Suprapubic skin (tissue), 4 donors: ENCODE measurements at regions not wholly inside any gene's neighbourhood (a gene's known extent, or its start where the extent isn't known, plus 50 kb on each side); places are given as distances from the start of the nearest gene placed in this dataset.

Experiments used
- DNase-seq, 2 donors: peaks; one replicate each; pipeline ENCODE4 v3.0.0-alpha.2; 2019; ENCODE audit warnings: low spot score in 2 of 2
- H3K27ac ChIP-seq: fragments of 200-600 bp; sonication (generic); one replicate; pipeline ENCODE4 v1.5.1; 2019
- H3K27me3 ChIP-seq: fragments of 200-600 bp; sonication (generic); one replicate; pipeline ENCODE4 v1.5.1; 2019
- H3K36me3 ChIP-seq: fragments of 200-600 bp; sonication (generic); one replicate; pipeline ENCODE4 v1.5.1; 2019
- H3K4me1 ChIP-seq: fragments of 200-600 bp; sonication (generic); one replicate; pipeline ENCODE4 v1.5.1; 2019
- H3K4me3 ChIP-seq: fragments of 200-600 bp; sonication (generic); one replicate; pipeline ENCODE4 v1.5.1; 2019; ENCODE audit warnings: mild to moderate bottlenecking
- H3K9me3 ChIP-seq: fragments of 200-600 bp; sonication (generic); one replicate; pipeline ENCODE4 v1.5.1; 2019
- EP300 ChIP-seq: sonication (generic); formaldehyde crosslinking; IDR thresholded peaks from one replicate; pipeline ENCODE4 v1.6.1; 2017; ENCODE audit warnings: antibody characterized with exemption
- POLR2A ChIP-seq, 2 donors: fragments of 450-650 bp; IDR thresholded peaks; one replicate each; pipeline ENCODE4 v1.6.1; 2017; ENCODE audit warnings: antibody characterized with exemption in 2 of 2, mild to moderate bottlenecking in 2 of 2, moderate library complexity in 2 of 2
- POLR2AphosphoS5 ChIP-seq, 3 donors: sonication (generic); formaldehyde crosslinking; IDR thresholded peaks; one replicate each; pipeline ENCODE4 v1.6.1; 2017; ENCODE audit warnings: antibody characterized with exemption in 3 of 3
- WGBS: methylation state at CpG from one replicate; pipeline ENCODE4 v1.1.5; 2018; 5-methylcytosine and 5-hydroxymethylcytosine counted together
- TF ChIP-seq, protein P1 (sequence below), 2 donors: fragments of 200-600 bp in 1 of 2; fragments of 450-650 bp in 1 of 2; sonication (generic) in 1 of 2; IDR thresholded peaks; one replicate each; pipeline ENCODE4 v1.5.1; 2016 to 2019; ENCODE audit warnings: antibody characterized with exemption in 2 of 2, mild to moderate bottlenecking in 1 of 2, moderate library complexity in 1 of 2

DNA sequence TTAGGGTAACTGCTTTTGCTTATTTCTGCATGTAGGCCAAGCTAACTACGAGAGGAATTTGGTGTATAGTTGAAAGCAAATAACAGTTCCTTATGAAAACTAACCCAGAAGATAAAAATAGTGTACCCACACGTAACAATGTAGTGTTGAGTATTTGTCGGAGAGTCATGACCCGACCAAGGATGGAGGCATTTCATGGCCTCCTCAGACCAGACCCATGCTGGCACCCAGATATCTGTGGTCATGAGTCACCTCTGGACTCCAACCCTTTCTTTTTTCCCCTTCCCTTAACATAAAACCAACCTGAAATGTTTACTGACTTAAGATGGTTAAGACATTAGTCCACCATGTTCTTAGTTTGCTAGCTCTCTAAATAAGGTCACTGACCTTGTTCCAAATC is 318.7 kb downstream of the NOL4 start:
- WGBS: 84% methylated on average over 4 of the region's 4 CpGs
- Histone ChIP-seq H3K4me1 (no peaks in the 10 kb centered on the region), H3K4me3 (no peak overlapping the region), H3K27ac (no peak overlapping the region), H3K27me3 (no peaks in the 10 kb centered on the region), H3K36me3 (no peaks in the 10 kb centered on the region), H3K9me3 (no peaks in the 10 kb centered on the region)
- DNase-seq: no peak
- TF ChIP-seq EP300 (no peak), POLR2AphosphoS5 (IDR thresholded peaks at IDR 0.05) (no peak), POLR2A (IDR thresholded peaks at IDR 0.05) (no peak)
- TF ChIP-seq, protein P1, sequence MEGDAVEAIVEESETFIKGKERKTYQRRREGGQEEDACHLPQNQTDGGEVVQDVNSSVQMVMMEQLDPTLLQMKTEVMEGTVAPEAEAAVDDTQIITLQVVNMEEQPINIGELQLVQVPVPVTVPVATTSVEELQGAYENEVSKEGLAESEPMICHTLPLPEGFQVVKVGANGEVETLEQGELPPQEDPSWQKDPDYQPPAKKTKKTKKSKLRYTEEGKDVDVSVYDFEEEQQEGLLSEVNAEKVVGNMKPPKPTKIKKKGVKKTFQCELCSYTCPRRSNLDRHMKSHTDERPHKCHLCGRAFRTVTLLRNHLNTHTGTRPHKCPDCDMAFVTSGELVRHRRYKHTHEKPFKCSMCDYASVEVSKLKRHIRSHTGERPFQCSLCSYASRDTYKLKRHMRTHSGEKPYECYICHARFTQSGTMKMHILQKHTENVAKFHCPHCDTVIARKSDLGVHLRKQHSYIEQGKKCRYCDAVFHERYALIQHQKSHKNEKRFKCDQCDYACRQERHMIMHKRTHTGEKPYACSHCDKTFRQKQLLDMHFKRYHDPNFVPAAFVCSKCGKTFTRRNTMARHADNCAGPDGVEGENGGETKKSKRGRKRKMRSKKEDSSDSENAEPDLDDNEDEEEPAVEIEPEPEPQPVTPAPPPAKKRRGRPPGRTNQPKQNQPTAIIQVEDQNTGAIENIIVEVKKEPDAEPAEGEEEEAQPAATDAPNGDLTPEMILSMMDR (IDR thresholded peaks at IDR 0.05): no peak

DNA sequence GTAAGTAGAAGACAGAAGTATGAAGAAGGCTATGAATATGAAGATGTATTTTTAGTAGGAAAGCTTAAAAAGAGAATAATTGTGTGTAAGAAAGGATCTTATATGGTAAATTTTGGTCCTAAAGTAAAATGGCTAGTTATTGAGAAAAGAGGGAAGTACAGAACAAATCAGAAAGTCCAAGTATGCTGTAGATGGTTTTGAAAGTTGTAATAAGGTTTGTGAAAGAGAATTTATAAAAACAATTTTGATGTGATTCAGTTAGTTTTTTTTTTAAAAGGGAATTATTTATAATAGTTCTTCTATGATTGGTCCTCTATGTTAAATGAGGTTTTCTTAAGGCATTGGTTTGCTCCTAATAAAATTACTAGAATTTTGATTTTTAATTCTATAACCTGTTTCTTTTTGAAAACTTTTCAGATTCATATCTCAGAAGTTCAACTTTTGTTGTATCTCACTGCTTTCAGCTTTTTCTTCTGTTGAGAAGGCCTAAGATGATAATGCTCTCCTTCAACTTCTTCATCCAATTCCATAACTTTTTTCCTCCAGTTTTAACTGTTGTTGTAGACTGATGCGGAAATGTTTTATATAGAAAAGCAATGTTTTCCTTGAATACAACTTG is 322.7 kb downstream of the NOL4 start:
- H3K27ac ChIP-seq: no peak overlapping the region
- no peaks in the 10 kb centered on the region for H3K27me3 ChIP-seq
- WGBS: 94% methylated on average over 1 of the region's 1 CpG
- no peak for DNase-seq
- no peaks in the 10 kb centered on the region for H3K36me3 ChIP-seq
- H3K9me3 ChIP-seq: no peaks in the 10 kb centered on the region
- TF ChIP-seq, protein P1 (IDR thresholded peaks at IDR 0.05): no peak
- no peak for TF ChIP-seq POLR2A (IDR thresholded peaks at IDR 0.05)
- no peak for TF ChIP-seq EP300
- no peak for TF ChIP-seq POLR2AphosphoS5 (IDR thresholded peaks at IDR 0.05)
- no peak overlapping the region for H3K4me3 ChIP-seq
- H3K4me1 ChIP-seq: no peaks in the 10 kb centered on the region

DNA sequence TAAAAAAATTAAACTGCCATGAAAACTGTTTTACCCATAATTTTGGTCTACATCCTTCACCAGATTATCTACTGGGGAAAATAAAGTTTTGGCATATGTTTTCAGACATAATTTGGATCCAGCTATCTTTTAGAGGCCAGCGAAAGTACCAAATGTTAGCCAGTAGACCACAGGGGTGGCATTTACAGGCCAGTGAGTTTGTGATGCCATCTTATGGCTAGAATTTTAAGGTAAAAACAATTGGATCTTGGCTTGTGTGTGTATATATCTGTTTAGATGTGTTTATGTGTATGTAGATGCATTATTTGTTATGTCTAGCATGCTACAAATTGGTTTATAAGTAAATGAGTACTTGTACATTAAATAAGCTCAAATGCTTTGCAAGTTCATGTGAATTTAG is 322.6 kb downstream of the ASXL3 start:
- Histone ChIP-seq H3K4me3 (no peak overlapping the region), H3K4me1 (no peaks in the 10 kb centered on the region), H3K36me3 (no peaks in the 10 kb centered on the region), H3K9me3 (no peaks in the 10 kb centered on the region), H3K27ac (no peak overlapping the region), H3K27me3 (no peaks in the 10 kb centered on the region)
- no peak for DNase-seq
- TF ChIP-seq, protein P1 (IDR thresholded peaks at IDR 0.05): no peak
- TF ChIP-seq POLR2AphosphoS5 (IDR thresholded peaks at IDR 0.05) (no peak), POLR2A (IDR thresholded peaks at IDR 0.05) (no peak), EP300 (no peak)
- 100% methylated on average over 1 of the region's 1 CpG for WGBS

DNA sequence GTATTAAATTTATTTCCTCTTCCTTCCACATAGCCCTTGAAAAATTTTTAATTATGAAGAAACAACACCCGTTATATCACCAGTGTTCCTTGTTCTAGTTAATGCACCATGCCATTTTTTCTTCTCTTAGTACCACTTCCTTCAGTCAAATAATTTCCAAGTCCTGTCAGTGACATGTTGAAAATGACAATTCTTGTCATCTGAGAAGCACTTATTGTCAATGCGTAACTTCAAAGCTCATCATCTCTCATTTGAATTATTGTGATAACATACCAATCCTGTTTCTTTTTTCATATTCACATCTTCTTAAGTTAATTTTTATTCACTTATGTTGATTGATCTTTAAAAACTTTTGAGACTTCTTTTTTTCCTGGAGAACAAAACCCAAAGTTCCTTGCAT is 320.4 kb downstream of the ASXL3 start:
- Histone ChIP-seq H3K4me1 (no peaks in the 10 kb centered on the region), H3K9me3 (no peaks in the 10 kb centered on the region), H3K27ac (no peak overlapping the region), H3K27me3 (no peaks in the 10 kb centered on the region), H3K36me3 (no peaks in the 10 kb centered on the region), H3K4me3 (no peak overlapping the region)
- WGBS: 87% methylated on average over 2 of the region's 2 CpGs
- no peak for TF ChIP-seq POLR2AphosphoS5 (IDR thresholded peaks at IDR 0.05)
- TF ChIP-seq EP300: no peak
- TF ChIP-seq POLR2A (IDR thresholded peaks at IDR 0.05): no peak
- TF ChIP-seq, protein P1 (IDR thresholded peaks at IDR 0.05): no peak
- no peak for DNase-seq

DNA sequence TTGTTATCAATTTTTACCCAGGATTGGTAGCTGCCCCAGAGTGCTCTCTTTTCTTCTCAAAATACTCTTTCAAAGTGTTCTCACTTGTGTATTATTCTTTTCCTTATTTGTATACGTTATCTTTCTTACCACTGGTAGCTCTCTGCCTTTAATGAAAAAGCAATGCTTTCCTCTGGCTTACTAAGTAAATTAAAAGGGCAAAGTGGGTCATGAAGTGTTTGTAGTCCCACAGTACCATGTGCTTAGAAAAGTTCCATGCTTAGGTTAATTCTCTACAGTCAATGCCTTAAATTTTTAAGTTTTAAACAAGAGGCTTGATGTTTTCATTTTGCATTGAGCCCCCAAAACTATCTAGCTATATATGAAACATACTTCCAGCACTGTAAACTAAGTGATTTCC is 300.2 kb downstream of the ASXL3 start:
- H3K9me3 ChIP-seq: no peaks in the 10 kb centered on the region
- no peaks in the 10 kb centered on the region for H3K36me3 ChIP-seq
- H3K27ac ChIP-seq: no peak overlapping the region
- no peaks in the 10 kb centered on the region for H3K27me3 ChIP-seq
- no peak overlapping the region for H3K4me3 ChIP-seq
- no peak for TF ChIP-seq EP300
- TF ChIP-seq, protein P1 (IDR thresholded peaks at IDR 0.05): no peak
- no peak for TF ChIP-seq POLR2A (IDR thresholded peaks at IDR 0.05)
- TF ChIP-seq POLR2AphosphoS5 (IDR thresholded peaks at IDR 0.05): no peak
- H3K4me1 ChIP-seq: no peaks in the 10 kb centered on the region
- 65% methylated on average over 1 of the region's 1 CpG for WGBS
- no peak for DNase-seq
